ENCODE measurements at regions not wholly inside any gene's neighbourhood (a gene's known extent, or its start where the extent isn't known, plus 50 kb on each side); places are given as distances from the start of the nearest gene placed in this dataset.

DNA sequence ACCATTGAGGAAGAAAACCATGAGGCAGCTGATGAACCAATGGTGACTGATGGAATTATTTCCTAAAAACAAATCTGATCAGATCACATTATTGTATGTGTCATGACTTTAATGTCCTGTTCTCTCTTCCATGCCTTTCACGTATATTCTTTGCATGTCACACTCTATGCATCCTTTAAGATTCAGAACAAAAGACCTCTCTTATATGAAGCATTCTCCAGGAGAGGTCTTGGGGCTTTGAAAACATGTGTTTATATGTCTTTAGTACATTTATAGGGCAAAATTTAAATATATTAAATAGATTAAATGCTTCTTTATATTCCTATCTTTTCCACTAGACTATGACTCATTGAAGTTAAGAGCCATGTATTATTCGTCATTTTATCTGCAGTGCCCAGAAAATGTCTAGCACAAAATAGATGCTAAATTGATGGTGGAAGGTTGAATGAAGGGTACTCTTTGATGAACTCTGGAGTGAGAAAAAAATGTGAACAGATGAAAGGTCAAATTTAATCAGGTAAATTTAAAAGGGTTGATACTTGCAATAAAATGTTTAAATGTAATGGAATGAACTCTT lies 196.3 kb downstream of the PSAT1 start:
- no peak overlapping the region for H3K27ac ChIP-seq
- TF ChIP-seq, protein P1, sequence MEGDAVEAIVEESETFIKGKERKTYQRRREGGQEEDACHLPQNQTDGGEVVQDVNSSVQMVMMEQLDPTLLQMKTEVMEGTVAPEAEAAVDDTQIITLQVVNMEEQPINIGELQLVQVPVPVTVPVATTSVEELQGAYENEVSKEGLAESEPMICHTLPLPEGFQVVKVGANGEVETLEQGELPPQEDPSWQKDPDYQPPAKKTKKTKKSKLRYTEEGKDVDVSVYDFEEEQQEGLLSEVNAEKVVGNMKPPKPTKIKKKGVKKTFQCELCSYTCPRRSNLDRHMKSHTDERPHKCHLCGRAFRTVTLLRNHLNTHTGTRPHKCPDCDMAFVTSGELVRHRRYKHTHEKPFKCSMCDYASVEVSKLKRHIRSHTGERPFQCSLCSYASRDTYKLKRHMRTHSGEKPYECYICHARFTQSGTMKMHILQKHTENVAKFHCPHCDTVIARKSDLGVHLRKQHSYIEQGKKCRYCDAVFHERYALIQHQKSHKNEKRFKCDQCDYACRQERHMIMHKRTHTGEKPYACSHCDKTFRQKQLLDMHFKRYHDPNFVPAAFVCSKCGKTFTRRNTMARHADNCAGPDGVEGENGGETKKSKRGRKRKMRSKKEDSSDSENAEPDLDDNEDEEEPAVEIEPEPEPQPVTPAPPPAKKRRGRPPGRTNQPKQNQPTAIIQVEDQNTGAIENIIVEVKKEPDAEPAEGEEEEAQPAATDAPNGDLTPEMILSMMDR (conservative IDR thresholded peaks at IDR 0.05): no peak
- no peak for TF ChIP-seq ZFX (IDR thresholded peaks at IDR 0.05)

DNA sequence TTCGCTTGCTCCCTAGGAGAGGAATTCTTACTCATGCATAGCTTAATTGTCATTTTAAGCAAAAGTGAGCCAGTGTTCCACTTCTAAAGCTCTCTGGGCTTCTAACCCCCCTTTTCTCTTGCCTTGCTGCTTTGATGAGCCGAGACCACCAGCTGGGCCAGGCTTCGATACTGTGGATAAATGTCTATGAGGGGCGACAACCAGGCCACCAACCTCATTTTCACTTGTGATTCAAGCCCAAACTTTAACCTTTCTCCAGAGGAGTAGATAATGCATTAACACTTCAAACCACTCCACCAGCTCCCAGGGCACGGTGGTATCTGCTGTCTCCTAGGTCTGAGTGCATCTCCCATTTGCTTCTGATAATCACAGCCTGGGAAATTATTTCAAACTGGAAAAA lies 205.6 kb downstream of the PSAT1 start:
- no peak overlapping the region for H3K27ac ChIP-seq
- no peak for TF ChIP-seq ZFX (IDR thresholded peaks at IDR 0.05)
- TF ChIP-seq, protein P1 (conservative IDR thresholded peaks at IDR 0.05): no peak

DNA sequence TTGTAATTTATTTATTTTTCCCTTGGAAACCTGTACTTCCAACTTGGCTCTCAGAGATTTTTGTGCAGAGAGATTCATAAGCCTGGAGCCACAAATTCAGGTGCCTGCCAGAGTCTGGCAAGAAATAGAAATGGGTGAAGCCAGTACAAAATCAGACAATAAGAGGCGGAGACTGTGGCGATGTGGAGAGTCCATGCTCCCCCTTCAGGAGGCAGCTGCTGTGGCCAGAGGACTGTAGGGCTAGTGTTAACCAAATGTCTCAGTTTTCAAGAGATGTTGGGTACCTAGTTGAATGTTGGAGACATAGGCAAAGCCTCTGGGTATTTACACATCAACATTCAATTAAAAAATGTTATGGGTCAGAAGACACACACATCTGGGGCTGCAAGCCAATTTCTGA lies 208.6 kb downstream of the PSAT1 start:
- TF ChIP-seq, protein P1 (conservative IDR thresholded peaks at IDR 0.05): no peak; the same call in 1 of the 2 replicates
- no peak for TF ChIP-seq ZFX (IDR thresholded peaks at IDR 0.05)
- no peak overlapping the region for H3K27ac ChIP-seq

DNA sequence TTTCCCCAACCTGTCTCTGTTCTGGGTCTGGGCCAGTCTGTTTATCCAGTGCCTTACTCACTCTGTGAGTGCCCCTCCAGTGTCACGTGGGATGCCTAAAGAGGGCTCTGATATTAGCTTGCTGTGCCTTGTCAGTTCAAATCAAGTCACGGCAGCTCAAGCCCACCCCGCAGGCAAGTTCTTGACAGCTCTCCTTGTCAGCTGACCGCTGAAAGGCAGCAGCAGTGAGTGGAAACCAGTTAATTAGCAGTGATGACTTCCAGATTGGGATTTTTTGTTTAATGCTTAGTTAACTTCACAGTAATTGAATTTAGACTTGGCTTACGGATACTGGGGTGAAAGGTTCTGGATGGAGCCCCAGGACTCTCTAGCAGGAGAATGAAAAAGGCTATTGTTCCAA lies 210.1 kb downstream of the PSAT1 start:
- H3K27ac ChIP-seq: no peak overlapping the region
- TF ChIP-seq, protein P1 (conservative IDR thresholded peaks at IDR 0.05): no peak
- no peak for TF ChIP-seq ZFX (IDR thresholded peaks at IDR 0.05)

DNA sequence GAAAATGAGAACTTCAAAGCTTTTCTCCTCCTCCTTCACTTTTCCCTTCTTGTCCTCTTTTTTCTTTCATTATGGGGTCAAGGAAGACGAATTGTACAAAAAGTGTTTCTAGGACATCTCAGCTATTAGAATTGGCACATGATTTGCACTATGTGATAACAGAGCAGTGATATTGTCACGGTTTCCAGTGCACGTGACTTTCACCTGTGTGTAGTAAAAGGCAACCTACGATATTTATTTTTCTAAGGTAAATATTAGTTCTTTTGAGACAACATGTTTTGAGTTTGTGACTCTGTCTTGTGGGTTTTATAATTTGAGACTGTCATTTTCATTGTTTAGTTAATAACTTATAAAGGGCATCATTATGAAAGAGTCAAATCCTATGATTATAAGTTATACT lies 213.1 kb downstream of the PSAT1 start:
- H3K27ac ChIP-seq: no peak overlapping the region

DNA sequence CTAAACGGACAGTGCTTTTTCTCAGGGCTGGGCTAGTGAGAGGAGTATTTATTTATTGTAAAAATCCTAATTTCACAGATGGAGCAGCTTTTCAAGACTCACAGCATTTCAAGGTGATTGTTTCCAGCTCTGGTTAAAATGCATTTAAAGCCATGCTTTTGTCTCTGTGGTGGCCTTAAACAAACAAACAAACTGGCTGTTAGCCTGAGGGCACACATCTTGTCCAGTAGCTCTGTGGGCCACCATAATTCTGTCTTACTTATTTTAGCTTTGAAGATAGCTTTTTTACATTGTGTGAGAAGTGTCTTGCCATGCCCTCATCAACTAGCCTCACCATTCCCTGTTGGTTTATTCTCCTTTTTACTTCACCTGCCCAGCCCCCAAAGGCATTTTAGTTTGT lies 218.2 kb downstream of the PSAT1 start:
- H3K27ac ChIP-seq: no peak overlapping the region
- TF ChIP-seq, protein P1 (conservative IDR thresholded peaks at IDR 0.05): no peak
- TF ChIP-seq ZFX (IDR thresholded peaks at IDR 0.05): no peak

More for the DNA sequence above, 213.1 kb downstream of the PSAT1 start:
- no peak for TF ChIP-seq ZFX (IDR thresholded peaks at IDR 0.05)
- TF ChIP-seq, protein P1 (conservative IDR thresholded peaks at IDR 0.05): no peak

DNA sequence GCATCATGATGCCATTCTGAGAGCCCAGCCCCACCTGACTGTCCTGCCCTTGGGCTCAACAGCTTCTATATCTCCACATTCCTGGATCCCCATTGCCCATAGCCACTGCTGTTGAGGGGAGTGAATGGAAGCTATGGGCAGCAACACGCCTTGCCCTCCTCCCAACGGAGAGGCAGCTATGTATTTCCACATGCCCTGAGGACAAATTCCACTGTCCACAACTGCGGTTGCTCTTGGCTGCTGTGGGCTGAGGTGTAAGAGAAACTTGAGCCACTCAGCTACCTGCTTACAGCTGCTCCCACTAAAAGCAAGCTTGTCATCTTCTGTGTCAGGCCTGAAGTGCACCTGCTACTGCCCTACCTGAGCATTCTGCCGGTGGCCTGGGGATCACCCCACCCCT lies 222.9 kb downstream of the PSAT1 start:
- no peak overlapping the region for H3K27ac ChIP-seq
- TF ChIP-seq ZFX (IDR thresholded peaks at IDR 0.05): no peak
- TF ChIP-seq, protein P1 (conservative IDR thresholded peaks at IDR 0.05): no peak
